NCI-H1694 treated with DMSO at 0.1 percent for 48 hours (cell line): ENCODE measurements at regions not wholly inside any gene's neighbourhood (a gene's known extent, or its start where the extent isn't known, plus 50 kb on each side); places are given as distances from the start of the nearest gene placed in this dataset.

Source experiments
- DNase-seq: peaks from one replicate; lab custom pipeline; 2025; lab: John Stamatoyannopoulos, UW

DNA sequence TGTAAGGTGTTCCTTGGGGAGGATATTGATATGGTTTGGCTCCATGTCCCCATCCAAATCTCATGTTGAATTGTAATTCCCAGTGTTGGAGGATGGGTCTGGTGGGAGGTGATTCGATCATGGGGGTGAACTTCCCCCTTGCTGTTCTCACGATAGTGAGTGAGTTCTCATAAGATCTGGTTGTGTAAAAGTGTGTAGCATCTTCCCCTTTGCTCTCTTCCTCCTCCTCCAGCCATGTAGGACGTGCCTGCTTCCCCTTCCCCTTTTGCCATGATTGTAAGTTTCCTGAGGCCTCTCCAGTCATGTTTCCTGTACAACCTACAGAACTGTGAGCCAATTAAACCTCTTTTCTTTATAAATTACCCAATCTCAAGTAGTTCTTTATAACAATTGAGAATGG is 458.7 kb downstream of the LPIN1 start:
- no peak for DNase-seq

DNA sequence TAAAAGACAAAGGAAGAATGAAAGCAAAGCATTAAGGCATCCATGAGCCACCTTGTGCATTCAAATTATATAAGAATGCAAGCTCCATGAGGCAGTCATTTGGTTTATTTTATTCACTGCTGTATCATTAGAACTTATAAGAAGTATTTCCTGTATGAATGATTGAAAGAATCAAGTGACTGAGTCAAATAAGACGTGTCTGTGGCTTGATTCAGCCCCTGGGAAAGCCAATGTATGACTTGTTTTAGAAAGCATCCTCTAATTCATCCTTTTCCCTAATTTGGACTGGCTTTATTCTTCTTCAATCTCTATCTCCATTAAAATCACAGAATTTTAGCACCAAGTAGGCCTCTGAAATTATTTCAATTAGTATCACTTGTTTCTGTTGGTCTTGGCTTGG is 461.1 kb downstream of the LPIN1 start:
- DNase-seq: no peak

DNA sequence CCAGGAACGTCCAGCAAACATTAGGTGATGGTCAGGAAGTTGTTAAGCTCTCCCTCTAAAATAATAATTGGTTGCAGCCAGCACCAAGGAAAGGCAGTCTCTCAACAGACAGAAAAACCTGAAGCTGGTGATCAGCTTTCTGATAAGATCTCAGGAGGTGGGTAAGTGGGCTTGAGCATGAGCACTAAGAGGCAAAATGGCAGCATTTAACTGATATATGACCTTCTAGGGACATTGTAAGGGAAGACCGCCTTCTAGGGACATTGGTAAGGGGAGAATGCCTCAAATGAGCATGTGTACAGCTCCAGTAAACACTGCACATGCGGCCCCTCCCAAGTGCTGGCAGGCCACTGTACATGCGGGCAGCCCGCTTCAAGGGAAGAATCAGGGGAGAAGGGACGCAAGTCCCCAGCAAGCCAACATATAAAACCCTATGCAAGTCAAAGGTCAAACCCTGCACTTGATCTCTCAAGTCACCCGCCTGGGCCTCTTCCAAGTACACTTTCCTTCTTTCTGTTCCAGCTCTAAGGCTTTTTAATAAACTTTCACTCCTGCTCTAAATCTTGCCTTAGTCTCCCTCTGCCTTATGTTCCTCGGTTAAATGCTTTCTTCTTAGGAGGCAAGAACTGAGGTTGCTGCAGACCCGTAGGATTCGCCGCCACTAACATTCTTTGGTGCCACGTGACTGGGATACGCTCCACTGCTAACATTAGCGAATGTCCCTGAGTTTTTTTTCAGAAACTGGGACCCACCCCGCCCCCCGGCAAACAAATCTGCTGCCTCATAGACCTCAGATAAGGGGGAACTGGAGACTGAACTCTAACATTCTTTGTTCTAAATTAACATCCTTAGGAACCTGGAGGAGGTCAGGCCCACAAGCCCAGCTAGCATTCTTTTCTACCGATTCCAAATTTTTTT is 463.8 kb downstream of the LPIN1 start:
- DNase-seq: no peak

DNA sequence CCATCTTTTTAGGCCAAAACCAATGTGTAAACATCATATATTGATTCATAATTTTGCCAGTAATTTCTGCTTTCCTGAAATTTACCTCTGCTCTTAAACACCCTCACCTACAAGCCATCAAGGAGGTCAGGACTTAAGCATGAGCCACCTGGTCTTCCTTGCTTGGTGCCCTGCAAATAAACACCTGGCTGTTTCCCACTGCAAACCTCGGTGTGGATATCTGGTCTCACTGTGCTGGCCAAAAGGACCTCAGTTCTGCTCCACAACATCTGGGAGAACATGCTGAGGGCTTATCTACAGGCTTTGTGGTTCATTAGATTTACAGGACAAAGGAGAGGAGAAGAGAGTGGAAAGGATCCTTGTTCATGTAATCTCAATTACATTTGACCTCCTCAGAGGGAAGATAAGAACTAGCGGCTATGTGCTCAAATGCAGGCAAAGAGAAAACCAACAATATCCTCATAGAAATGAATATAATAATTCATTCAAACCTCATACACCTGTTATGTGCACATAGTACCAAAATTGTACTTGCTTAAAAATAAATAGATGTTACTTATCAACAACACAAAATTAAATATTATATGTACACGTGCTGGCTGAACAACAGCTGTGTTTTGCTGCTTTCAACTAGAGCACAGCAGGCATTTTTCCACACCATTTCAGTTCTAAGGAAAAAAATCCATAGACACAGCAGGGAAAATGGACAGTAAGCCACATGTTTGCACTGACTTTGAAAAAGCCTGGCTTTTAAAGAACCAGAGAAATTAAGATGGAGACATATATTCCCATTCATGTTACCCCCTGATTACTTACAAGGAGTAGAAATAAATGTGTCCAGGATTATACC is 465.1 kb downstream of the LPIN1 start:
- peak; percentile 95 for DNase-seq

DNA sequence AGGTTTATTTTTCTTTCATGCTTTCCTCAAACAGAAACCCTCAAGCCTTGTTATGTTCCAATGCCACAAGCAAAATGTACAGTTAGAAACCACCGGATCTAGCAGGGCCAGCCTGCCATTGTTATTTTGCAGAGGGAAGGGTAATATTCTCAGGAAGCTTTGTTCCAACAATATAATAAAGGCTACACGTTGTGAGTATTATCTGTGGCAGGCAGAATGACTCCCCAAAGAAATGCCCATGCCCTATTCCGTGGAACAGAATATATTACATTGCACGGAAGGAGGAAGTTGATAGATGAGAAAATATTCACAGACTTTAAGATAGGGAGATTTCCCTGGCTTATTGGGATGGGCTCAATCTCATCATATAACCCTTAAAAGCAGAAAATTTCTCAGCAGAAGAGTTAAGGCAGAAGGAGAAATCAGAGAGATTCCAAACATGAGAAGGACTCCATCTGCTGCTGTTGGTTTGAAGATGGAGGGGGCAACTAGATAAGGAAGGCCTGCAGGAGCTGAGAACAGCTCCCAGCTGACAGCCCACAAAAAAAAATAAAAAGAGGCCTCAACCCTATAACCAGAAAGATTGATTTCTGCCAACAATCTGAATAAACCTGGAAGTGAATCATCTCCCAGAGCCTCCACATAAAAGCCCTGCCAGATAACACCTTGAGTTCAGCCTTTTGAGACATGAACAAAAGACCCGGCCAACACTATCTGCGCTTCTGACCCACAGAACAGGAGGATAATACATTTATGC is 466.6 kb downstream of the LPIN1 start:
- no peak for DNase-seq

DNA sequence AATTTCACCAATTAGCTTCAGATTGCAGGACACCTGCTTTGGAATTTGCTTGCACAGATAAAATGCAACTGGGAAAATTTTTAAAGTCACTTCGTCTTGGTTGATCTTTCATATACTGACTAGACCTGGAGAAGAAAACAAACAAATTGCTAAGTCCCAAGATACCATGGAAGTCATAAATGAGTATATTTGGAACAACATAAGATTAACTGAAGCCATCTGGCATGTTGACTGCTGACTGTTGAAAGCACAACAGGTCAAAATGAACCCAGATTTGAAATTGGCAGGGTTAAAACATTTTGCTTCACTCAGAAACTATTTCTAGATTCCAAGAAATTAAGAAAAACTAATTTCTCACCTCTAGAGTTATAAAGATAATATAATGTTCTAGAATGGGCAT is 470.7 kb downstream of the LPIN1 start:
- no peak for DNase-seq

DNA sequence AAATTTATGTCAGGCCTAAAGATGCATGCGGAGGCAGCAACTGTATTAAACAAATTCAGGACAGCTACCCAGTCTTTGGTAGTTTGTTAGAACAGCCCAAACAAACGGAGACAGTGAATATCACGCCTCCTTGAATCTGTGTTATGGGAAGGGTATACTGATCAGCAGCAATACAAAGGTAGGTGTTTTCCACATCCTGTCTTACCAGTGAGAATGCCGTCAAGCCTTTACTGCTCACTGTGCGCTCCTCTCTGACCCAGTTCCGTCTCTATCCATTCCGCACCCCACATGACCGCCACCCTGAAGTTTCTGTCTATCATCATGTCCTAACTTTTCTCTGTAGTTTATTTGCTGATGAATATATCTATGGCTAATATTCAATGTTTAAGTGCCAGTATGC is 473.3 kb downstream of the LPIN1 start:
- no peak for DNase-seq

DNA sequence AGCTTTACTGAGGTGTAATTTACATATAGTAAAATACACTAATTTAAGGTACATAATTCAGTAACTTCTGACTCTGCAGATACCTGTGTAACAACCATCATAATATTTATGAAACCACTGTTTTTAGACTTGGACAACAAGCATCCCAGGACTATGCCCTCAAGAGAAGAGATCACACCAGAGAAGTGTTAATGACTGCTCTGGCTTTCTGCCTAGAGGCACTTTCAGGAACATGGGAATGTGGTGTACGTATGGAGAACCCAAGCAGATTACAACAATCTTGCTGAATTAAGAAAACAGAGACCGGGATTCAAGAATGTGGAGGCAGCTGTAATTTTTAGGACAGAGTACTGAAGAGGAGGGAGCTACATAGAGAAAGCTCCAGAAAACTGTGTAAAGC is 475.2 kb downstream of the LPIN1 start:
- no peak for DNase-seq

DNA sequence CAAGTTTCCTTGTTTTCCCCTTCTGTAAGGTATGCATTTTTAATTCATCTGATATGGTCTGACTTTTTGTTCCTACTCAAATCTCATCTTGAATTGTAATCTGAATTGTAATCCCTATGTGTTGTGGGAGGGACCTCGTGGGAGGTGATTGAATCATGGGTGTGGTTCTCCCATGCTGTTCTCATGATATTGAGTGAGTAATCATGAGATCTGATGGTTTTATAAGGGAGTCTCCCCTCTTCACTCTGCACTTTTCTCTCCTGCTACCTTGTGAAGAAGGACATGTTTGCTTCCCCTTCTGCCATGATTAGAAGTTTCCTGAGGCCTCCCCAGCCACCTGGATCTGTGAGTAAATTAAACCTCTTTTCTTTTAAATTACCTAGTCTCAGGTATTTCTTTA is 476.1 kb downstream of the LPIN1 start:
- DNase-seq: no peak

DNA sequence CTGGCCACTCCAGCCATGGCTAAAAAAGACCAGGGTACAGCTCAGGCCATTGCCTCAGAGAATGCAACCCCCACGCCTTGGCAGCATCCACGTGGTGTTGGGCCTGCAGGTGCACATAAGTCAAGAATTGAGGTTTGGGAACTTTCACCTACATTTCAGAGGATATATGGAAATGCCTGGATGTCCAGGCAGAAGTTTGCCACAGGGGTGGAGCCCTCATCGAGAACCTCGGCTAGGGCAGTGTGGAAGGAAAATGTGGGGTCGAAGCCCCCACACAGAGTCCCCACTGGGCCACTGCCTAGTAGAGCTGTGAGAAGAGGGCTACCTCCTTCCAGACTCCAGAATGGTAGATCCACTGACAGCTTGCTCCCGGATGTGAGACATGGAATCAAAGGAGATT is 477.3 kb downstream of the LPIN1 start:
- no peak for DNase-seq

DNA sequence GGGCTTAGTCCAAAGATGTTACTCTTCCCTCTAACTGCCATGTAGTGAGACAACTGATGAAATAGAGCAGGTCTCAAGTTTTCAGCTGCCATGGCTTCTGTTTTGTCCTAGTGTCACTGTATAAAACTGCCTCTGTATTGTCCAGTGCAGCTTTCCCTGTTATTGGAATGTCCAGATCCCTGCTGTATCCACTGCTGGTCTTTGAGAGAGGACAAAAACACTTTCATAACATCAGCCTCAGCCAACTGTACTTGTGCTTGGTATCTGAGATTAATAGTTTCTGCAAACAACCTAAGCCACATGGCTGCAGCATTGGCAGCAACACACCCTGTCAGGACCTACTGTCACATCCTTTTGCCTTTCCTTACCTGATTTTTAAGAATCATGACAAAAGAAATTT is 480.2 kb downstream of the LPIN1 start:
- DNase-seq: no peak

DNA sequence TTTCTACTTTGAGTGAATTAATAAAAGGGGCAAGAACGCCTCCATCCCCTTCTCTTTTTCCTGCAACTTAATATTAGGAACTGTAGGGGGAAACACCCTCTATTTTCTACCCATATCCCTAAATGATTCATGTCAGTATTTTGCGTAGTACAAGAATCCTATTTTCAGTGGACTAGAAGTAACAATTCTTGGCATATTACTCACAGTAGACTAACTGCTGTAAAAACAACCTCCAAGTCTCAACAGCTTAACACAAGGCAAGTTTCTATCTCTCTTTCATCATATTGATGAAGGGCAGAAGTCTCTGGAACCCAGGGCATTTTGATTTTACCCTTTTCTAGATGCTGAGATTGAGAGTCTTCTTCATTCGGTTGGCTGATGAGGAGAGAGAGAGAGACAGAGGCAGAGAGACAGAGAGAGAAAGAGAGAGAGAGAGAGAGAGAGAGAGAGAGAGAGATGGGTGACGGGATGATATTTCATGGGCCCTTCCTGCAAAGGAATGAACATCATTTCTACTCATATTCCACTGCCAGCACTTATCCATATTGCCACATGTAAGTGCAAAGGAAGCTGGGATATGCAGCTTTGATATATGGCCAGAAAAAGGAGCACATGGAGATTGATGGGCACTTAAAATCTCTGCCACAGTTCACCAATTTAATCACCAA is 481.6 kb downstream of the LPIN1 start:
- DNase-seq: no peak

DNA sequence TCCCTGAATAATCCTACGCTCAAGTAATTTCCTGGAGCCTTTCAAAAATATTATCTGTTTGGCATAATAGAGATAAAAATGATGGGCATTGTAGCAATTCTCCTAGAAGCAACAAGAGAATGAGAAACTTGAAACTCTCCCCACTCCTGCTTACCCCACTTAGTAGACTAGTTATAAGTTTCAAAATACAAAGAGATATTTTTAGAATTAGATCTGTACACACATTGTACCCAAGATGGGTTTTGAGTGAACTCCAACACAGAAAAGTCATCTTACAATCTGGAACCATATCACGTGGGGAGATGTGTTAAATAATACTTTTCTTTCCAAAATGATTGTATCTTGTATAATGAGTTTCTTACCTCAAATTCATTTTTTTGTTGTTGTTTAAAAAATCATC is 484.9 kb downstream of the LPIN1 start:
- no peak for DNase-seq

DNA sequence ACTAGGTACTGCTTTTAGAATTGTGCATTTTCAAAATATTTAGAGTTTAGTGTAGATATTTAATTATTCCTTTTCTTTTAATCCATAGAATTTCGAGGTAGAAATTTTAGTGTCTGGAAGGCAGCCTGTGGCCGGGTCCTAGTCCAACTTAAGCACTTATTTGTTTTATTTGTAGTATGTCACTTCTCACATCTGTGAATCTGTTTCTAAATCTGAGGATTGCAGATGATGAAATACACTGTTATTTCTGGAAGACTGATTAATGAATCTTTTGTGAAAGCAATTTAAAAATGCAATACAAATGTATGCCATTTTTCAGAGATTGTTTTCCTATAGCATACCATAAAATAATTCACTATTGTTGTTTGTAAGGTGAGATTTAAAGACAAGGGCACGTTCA is 483.9 kb upstream of the TRIB2 start:
- no peak for DNase-seq

DNA sequence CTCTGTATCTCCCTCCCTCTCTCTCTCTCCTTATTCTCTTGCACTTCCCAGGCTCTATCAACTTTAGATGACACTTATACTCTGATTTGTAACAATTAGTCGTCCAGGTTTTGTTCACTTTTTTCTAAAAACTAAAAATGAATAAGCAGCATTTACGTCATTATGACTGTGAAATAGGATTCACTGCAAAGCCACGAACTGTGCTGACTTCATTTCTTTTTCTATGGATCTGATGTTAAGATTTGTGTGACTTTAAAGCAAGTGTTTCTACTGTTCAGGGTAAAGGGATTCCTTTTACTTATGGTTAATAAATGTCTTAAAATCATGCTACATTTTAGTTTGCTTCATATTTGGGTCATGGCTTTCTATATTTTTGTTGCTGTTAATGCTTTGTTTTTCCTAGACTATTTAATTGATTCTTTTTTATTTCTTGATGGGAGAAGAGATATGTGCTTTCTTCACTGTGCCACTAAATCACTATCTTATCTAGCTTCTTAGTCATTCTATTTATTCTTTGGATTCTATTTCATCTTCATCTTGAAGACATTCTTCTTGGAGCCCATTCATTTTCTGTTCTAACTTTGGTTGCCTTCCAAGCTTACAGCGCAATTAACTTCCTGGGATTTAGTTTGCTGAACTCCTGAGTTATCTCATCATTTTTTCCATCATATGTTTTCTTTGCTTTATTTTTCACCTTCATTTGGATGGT is 480.4 kb upstream of the TRIB2 start:
- DNase-seq: no peak

DNA sequence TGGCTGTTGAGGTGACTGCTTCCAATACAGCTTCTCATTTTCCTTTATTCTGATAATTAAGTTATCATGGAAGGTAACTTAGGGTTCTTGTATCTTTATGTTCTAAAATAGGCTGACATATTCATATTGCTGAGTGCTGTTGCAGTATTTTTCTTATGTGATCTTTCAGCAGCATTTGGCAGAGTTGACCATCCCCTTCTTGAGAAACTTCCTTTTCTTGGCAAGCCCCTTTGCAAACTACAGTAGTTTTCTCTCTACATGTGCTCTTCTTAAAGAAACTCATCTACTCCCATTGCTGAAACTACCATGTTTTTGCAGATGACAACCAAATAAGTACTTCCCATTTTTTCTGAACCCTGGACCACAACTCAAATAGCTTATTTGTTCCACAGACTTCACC is 476.5 kb upstream of the TRIB2 start:
- no peak for DNase-seq

DNA sequence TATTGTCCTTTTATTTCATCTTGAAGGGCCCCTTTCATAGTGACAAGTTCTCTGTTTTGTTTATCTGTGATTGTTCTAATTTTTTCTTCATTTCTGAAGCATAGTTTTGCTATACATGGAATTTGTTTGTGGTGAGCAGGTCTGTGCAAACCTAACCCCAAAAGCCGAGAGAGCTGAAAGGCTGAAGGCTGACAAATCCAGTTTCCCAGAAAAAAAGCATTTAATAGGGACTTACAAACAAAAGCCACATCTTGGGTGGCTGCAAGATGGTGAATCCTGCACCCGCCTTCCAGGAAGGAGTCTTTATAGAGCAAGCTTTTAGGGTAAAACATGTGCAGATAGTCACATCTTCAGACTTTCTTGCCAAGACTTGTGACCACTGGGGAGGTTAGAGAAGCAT is 473.4 kb upstream of the TRIB2 start:
- DNase-seq: no peak

DNA sequence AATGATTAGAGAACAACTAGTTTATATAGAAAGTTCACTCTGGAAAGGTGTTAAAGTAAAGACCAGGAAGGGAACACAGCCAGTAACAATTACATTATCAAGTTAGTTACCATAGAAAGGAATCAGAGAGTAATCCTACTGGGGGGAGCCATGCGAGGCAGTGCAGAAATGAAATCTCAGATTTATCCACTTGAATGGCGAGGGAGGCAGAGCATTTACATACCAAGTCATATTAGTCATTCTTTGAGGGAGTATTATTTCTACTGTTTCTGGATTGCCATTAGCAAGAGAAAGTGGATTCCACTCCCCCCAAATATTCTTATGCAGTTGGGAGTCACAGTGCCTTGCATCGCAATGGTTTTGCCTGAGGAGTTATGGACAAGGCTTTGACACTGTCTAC is 472.7 kb upstream of the TRIB2 start:
- no peak for DNase-seq

DNA sequence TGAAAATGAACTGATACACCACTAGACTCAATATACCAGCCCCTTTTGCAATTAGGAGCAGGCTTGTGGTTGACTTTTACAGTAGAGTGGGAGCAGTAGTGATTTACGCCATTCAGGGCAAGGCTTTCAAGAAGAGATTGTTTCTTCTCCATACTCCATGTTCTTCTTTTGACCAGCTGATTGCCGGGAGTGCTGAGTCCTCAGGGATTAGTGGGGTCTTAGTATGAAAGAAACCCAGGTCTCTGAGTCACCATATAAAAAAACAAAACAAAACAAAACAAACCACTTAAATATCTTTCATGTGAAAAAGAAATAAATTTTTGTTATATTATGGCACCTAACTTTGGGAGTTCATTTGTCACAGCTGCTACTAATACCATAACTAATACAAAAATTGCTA is 465.6 kb upstream of the TRIB2 start:
- DNase-seq: no peak

DNA sequence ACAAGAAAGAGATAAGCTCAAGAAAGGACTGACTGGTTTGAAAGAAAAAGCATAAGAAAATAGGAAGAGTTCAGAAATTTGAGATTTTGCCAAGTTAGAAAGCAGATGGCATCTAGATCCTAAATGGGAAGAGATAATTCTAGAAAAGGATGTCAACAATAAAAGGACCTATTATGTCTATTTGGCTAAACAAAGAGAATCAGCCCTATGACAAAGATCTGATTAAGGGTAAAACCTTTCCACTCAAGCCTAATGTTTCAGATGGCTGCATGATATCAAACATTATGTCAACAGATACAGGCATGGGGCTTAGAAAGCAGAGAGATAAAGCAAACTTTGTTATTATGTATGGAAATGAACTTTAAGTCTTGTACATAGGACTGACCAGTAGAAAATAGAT is 465.0 kb upstream of the TRIB2 start:
- DNase-seq: no peak

DNA sequence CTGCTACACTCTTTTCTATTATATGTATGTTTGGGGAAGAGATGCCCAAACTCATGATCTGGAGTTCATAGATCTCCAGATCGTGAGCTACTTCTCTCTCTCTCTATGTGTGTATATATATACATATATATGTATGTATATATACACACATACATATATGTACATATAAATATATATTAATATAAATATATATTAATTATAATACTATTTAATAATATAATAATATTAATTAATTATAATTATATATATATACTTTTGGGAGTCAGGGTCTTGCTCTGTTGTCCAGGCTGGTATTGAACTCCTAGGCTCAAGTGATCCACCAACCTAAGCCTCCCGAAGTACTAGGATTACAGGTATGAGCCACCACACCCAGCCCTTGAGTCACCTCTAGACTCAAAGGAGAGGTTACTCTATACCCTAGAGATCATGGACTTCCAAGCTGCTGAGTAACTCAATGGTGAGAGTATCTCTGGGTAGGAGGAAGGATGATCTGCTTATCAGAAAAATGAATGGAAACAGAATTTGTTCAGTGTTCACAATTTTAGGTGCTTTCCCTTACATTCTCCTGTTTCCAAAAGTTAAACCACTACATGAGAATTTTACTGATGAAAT is 463.5 kb upstream of the TRIB2 start:
- no peak for DNase-seq
